Prostate gland (tissue), 2 donors: ENCODE measurements at regions not wholly inside any gene's neighbourhood (a gene's known extent, or its start where the extent isn't known, plus 50 kb on each side); places are given as distances from the start of the nearest gene placed in this dataset.
"Not testable (repeated sequence)": the region's sequence is repeated elsewhere in the genome, so short reads cannot be mapped to it uniquely, and the experiment has no call there.

Experiments used
- DNase-seq: peaks from one replicate; pipeline ENCODE4 v3.0.0-alpha.2; 2019; ENCODE audit warnings: low spot score
- H3K27ac ChIP-seq, 2 donors: fragments of 200-600 bp; sonication (generic); 2 replicates each; pipeline ENCODE4 v1.5.1; 2017 to 2019
- H3K27me3 ChIP-seq: fragments of 200-600 bp; sonication (generic); replicated peaks from 2 replicates; pipeline ENCODE4 v1.5.1; 2019; ENCODE audit not compliant: insufficient read depth
- H3K36me3 ChIP-seq, 2 donors: fragments of 200-600 bp; sonication (generic); 1 replicate in 1 of 2; 2 replicates in 1 of 2; pipeline versions ENCODE4 v1.5.1 to v1.8.1; 2017 to 2019
- H3K4me1 ChIP-seq: fragments of 200-600 bp; sonication (generic); replicated peaks from 2 replicates; pipeline ENCODE4 v1.5.1; 2019
- H3K4me3 ChIP-seq, 2 donors: fragments of 200-600 bp; sonication (generic); 2 replicates each; pipeline ENCODE4 v1.5.1; 2017 to 2019
- H3K9me3 ChIP-seq: fragments of 200-600 bp; sonication (generic); 2 replicates; pipeline ENCODE4 v1.5.1; 2017
- POLR2A ChIP-seq: fragments of 450-650 bp; IDR thresholded peaks from one replicate; pipeline ENCODE4 v1.6.1; 2016; ENCODE audit warnings: antibody characterized with exemption, mild to moderate bottlenecking
- POLR2AphosphoS5 ChIP-seq: sonication (generic); formaldehyde crosslinking; IDR thresholded peaks from one replicate; pipeline ENCODE4 v1.6.1; 2017; ENCODE audit warnings: antibody characterized with exemption
- WGBS: methylation state at CpG from one replicate; pipeline ENCODE4 v1.1.5; 2018; 5-methylcytosine and 5-hydroxymethylcytosine counted together
- intact Hi-C: fragments of 100-400 bp; cut with DNase I; formaldehyde crosslinking; loops from one replicate; pipeline ENCODE4 v1.14.2; 2022
- TF ChIP-seq, protein P1 (sequence below), 4 experiments: fragments of 200-600 bp in 2 of 4; fragments of 450-650 bp in 2 of 4; sonication (generic) in 2 of 4; IDR thresholded peaks; 1 replicate in 3 of 4; 2 replicates in 1 of 4; pipeline ENCODE4 v1.5.1; 2016 to 2019; ENCODE audit warnings: antibody characterized with exemption in 4 of 4, mild to moderate bottlenecking in 2 of 4, moderate library complexity in 2 of 4

GRCh38 chr18:72991379-72991778 lies 123.6 kb upstream of the NETO1 start:
- no peak overlapping the region for H3K27ac ChIP-seq
- TF ChIP-seq, protein P1, sequence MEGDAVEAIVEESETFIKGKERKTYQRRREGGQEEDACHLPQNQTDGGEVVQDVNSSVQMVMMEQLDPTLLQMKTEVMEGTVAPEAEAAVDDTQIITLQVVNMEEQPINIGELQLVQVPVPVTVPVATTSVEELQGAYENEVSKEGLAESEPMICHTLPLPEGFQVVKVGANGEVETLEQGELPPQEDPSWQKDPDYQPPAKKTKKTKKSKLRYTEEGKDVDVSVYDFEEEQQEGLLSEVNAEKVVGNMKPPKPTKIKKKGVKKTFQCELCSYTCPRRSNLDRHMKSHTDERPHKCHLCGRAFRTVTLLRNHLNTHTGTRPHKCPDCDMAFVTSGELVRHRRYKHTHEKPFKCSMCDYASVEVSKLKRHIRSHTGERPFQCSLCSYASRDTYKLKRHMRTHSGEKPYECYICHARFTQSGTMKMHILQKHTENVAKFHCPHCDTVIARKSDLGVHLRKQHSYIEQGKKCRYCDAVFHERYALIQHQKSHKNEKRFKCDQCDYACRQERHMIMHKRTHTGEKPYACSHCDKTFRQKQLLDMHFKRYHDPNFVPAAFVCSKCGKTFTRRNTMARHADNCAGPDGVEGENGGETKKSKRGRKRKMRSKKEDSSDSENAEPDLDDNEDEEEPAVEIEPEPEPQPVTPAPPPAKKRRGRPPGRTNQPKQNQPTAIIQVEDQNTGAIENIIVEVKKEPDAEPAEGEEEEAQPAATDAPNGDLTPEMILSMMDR (IDR thresholded peaks at IDR 0.05), result no peak
- TF ChIP-seq POLR2AphosphoS5, result no peak
- TF ChIP-seq POLR2A, result no peak
- no peaks in the 10 kb centered on the region for H3K9me3 ChIP-seq
- no peak overlapping the region for H3K4me3 ChIP-seq
- no peaks in the 10 kb centered on the region for H3K4me1 ChIP-seq
- WGBS, result 89% methylated on average over 1 of the region's 1 CpG
- DNase-seq, result no peak
- H3K36me3 ChIP-seq, result no peaks in the 10 kb centered on the region
- H3K27me3 ChIP-seq, result no peaks in the 10 kb centered on the region
- intact Hi-C loops, result no loop called here

DNA sequence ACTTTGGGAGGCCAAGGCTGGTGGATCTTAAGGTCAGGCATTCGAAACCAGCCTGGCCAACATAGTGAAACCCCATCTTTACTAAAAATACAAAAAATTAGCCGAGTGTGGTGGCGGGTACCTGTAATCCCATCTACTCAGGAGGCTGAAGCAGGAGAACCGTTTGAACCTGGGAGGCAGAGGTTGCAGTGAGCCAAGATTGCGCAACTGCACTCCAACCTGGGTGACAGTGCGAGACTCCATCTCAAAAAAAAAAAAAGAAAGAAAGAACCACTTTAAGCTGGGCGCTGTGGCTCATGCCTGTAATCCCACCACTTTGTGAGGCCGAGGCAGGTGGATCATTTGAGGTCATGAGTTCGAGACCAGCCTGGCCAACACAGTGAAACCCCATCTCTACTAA lies 119.8 kb upstream of the NETO1 start:
- H3K36me3 ChIP-seq, H3K27me3 ChIP-seq, H3K4me3 ChIP-seq, H3K9me3 ChIP-seq, intact Hi-C loops, DNase-seq, H3K27ac ChIP-seq, H3K4me1 ChIP-seq: not testable (repeated sequence)
- 93% methylated on average over 9 of the region's 9 CpGs for WGBS

- intact Hi-C loops, result no loop called here
- no peak for DNase-seq
- TF ChIP-seq POLR2A, result no peak
- TF ChIP-seq POLR2AphosphoS5, result no peak
- TF ChIP-seq, protein P1 (IDR thresholded peaks at IDR 0.05), result no peak
Measured at GRCh38 chr18:72986103-72986502, 118.3 kb upstream of the NETO1 start.

GRCh38 chr18:72985686-72986085 lies 117.9 kb upstream of the NETO1 start:
- intact Hi-C loops, result no loop called here
- no peak for DNase-seq
- TF ChIP-seq, protein P1 (IDR thresholded peaks at IDR 0.05), result no peak
- TF ChIP-seq POLR2AphosphoS5 (no peak), POLR2A (no peak)
- Histone ChIP-seq H3K27ac (no peak overlapping the region), H3K9me3 (no peaks in the 10 kb centered on the region), H3K27me3 (no peaks in the 10 kb centered on the region), H3K4me1 (no peaks in the 10 kb centered on the region), H3K4me3 (no peak overlapping the region), H3K36me3 (no peaks in the 10 kb centered on the region)
- 66% methylated on average over 2 of the region's 2 CpGs for WGBS

More at GRCh38 chr18:72986103-72986502, 118.3 kb upstream of the NETO1 start:
- no peaks in the 10 kb centered on the region for H3K4me1 ChIP-seq
- no peak overlapping the region for H3K27ac ChIP-seq
- H3K9me3 ChIP-seq, result no peaks in the 10 kb centered on the region
- H3K4me3 ChIP-seq, result no peak overlapping the region
- no peaks in the 10 kb centered on the region for H3K36me3 ChIP-seq
- H3K27me3 ChIP-seq, result no peaks in the 10 kb centered on the region
- 98% methylated on average over 1 of the region's 1 CpG for WGBS

DNA sequence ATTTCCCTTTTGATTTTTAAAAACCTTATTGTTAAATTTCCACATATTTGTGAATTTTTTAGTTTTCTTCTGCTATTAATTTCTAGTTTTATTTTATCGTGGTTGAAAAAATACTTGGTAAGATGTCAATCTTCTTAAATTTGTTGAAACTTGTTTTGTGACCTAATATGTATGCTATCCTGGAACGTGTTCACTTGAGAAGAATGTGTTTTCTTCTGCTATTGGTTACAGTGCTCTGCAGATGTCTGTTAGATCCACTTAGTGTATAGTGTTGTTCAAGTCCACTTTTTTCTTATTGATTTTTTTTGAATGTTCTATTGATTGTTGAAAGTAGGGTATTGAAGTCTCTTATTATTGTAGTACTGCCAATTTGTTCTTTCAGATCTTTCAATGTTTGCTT lies 116.5 kb upstream of the NETO1 start:
- Histone ChIP-seq H3K27me3 (no peaks in the 10 kb centered on the region), H3K27ac (no peak overlapping the region), H3K4me3 (no peak overlapping the region), H3K36me3 (no peaks in the 10 kb centered on the region), H3K4me1 (no peaks in the 10 kb centered on the region), H3K9me3 (no peaks in the 10 kb centered on the region)
- 83% methylated on average over 2 of the region's 2 CpGs for WGBS
- TF ChIP-seq POLR2AphosphoS5 (no peak), POLR2A (no peak)
- TF ChIP-seq, protein P1 (IDR thresholded peaks at IDR 0.05), result no peak
- intact Hi-C loops, result no loop called here
- DNase-seq, result no peak
